ENCODE measurements at regions not wholly inside any gene's neighbourhood (a gene's known extent, or its start where the extent isn't known, plus 50 kb on each side); places are given as distances from the start of the nearest gene placed in this dataset.

DNA sequence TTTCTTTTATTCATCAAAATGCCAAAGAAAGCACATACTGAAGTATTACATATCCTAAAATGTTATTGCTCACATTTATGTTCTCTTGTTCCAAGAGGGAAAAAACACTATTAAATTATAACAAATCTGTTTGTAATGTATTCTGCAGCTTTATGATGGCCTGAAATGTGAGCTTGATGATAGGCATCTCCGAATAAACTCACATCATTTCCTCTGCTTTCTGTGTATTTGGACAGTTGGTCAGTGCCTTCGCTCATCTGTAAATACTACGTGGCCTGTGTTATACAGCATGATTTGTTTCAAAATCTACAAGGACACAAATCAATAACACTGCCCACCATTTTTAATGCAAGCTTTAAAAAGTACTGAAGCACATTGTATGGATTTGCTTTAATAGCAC is 672.8 kb upstream of the SYT4 start:
- Histone ChIP-seq H4K20me1 (ENCODE audit: low read depth) (no peaks in the 10 kb centered on the region), H3K4me1 (no peaks in the 10 kb centered on the region), H3K27me3 (no peaks in the 10 kb centered on the region), H3K27ac (no peak overlapping the region), H3K36me3 (no peaks in the 10 kb centered on the region), H3K4me2 (no peak overlapping the region), H3K79me2 (ENCODE audit: low read depth) (no peaks in the 10 kb centered on the region), H2AFZ (replicated peaks) (no peak overlapping the region), H3K9ac (no peak overlapping the region), H3F3A (ENCODE audit: low read depth) (no peaks in the 10 kb centered on the region), H3K9me3 (ENCODE audit: low read depth) (no peaks in the 10 kb centered on the region), H3K4me3 (no peak overlapping the region)
- TF ChIP-seq EZH2 (IDR thresholded peaks at IDR 0.05): no peak
- TF ChIP-seq, protein P1, sequence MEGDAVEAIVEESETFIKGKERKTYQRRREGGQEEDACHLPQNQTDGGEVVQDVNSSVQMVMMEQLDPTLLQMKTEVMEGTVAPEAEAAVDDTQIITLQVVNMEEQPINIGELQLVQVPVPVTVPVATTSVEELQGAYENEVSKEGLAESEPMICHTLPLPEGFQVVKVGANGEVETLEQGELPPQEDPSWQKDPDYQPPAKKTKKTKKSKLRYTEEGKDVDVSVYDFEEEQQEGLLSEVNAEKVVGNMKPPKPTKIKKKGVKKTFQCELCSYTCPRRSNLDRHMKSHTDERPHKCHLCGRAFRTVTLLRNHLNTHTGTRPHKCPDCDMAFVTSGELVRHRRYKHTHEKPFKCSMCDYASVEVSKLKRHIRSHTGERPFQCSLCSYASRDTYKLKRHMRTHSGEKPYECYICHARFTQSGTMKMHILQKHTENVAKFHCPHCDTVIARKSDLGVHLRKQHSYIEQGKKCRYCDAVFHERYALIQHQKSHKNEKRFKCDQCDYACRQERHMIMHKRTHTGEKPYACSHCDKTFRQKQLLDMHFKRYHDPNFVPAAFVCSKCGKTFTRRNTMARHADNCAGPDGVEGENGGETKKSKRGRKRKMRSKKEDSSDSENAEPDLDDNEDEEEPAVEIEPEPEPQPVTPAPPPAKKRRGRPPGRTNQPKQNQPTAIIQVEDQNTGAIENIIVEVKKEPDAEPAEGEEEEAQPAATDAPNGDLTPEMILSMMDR (IDR thresholded peaks at IDR 0.05): no peak
- no peak for TF ChIP-seq EZH2phosphoT487 (IDR thresholded peaks at IDR 0.05)
- H3K9me3 Mint-ChIP-seq: peaks cover 4% of the 10 kb centered on the region
- H3K36me3 Mint-ChIP-seq: no peaks in the 10 kb centered on the region
- no peak for DNase-seq (ENCODE audit: low spot score)
- no peak overlapping the region for H3K4me3 Mint-ChIP-seq
- H3K27me3 Mint-ChIP-seq (ENCODE audit: insufficient read depth, low read depth): no peaks in the 10 kb centered on the region
- no peak overlapping the region for H3K27ac Mint-ChIP-seq
- no peaks in the 10 kb centered on the region for H3K4me1 Mint-ChIP-seq

DNA sequence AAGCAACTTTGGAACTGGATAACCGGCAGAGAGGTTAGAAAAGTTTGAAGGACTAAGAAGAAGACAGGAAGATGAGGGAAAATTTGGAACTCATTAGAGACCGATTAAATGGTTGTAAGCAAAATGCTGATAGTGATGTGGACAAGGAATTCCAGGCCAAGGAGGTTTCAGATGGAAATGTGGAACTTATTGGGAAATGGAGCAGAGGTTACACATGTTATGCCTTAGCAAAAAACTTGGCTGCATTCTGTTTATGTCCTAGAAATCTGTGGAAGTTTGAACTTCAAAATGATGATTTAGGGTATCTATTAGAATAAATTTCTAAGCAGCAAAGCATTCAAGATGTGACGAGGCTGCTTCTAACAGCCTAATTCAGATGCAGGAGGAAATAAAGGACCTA is 675.1 kb upstream of the SYT4 start:
- H3K9me3 Mint-ChIP-seq: peaks cover 4% of the 10 kb centered on the region

DNA sequence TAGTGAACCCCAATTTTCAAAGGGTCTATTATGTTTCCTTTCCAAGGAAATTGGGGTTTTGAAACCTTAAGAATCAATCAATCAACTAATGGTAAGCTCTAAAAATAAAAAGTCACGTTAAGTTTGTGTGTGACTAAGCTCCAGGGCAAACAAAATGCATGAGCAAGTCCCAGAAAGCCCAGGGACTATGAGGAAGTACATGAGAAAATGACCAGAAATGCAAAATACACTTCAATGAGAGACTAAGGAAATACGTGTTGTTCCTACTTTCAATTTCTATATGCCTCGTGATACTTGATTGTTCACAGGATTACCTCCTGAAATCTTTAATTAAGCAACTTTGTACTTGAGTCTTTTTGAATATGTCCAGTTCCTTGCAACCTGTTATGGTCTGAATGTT is 684.4 kb upstream of the SYT4 start:
- H3K4me1 Mint-ChIP-seq: no peaks in the 10 kb centered on the region
- H3K9me3 ChIP-seq (ENCODE audit: low read depth): no peaks in the 10 kb centered on the region
- no peaks in the 10 kb centered on the region for H3K79me2 ChIP-seq (ENCODE audit: low read depth)
- H3K27ac Mint-ChIP-seq: no peak overlapping the region
- no peaks in the 10 kb centered on the region for H3K27me3 ChIP-seq
- H3F3A ChIP-seq (ENCODE audit: low read depth): no peaks in the 10 kb centered on the region
- H4K20me1 ChIP-seq (ENCODE audit: low read depth): no peaks in the 10 kb centered on the region
- no peak overlapping the region for H3K27ac ChIP-seq
- no peak overlapping the region for H3K4me3 Mint-ChIP-seq
- H3K9me3 Mint-ChIP-seq: no peaks in the 10 kb centered on the region
- DNase-seq (ENCODE audit: low spot score): no peak
- no peak overlapping the region for H3K4me3 ChIP-seq
- H3K9ac ChIP-seq: no peak overlapping the region
- no peaks in the 10 kb centered on the region for H3K36me3 ChIP-seq
- H3K4me2 ChIP-seq: no peak overlapping the region
- TF ChIP-seq EZH2phosphoT487 (IDR thresholded peaks at IDR 0.05) (no peak), EZH2 (IDR thresholded peaks at IDR 0.05) (no peak)
- TF ChIP-seq, protein P1 (IDR thresholded peaks at IDR 0.05): no peak
- no peaks in the 10 kb centered on the region for H3K27me3 Mint-ChIP-seq (ENCODE audit: insufficient read depth, low read depth)
- H3K4me1 ChIP-seq: no peaks in the 10 kb centered on the region
- H2AFZ ChIP-seq (replicated peaks): no peak overlapping the region
- H3K36me3 Mint-ChIP-seq: no peaks in the 10 kb centered on the region

More for the DNA sequence above, 675.1 kb upstream of the SYT4 start:
- no peak for DNase-seq (ENCODE audit: low spot score)
- no peak overlapping the region for H3K27ac Mint-ChIP-seq
- Histone ChIP-seq H3K4me1 (no peaks in the 10 kb centered on the region), H3F3A (ENCODE audit: low read depth) (no peaks in the 10 kb centered on the region), H4K20me1 (ENCODE audit: low read depth) (no peaks in the 10 kb centered on the region), H3K4me2 (no peak overlapping the region), H2AFZ (replicated peaks) (no peak overlapping the region), H3K4me3 (no peak overlapping the region), H3K27me3 (no peaks in the 10 kb centered on the region), H3K27ac (no peak overlapping the region), H3K36me3 (no peaks in the 10 kb centered on the region), H3K9ac (no peak overlapping the region), H3K9me3 (ENCODE audit: low read depth) (no peaks in the 10 kb centered on the region), H3K79me2 (ENCODE audit: low read depth) (no peaks in the 10 kb centered on the region)
- H3K36me3 Mint-ChIP-seq: no peaks in the 10 kb centered on the region
- H3K4me3 Mint-ChIP-seq: no peak overlapping the region
- TF ChIP-seq EZH2phosphoT487 (IDR thresholded peaks at IDR 0.05): no peak
- TF ChIP-seq, protein P1 (IDR thresholded peaks at IDR 0.05): no peak
- TF ChIP-seq EZH2 (IDR thresholded peaks at IDR 0.05): no peak
- H3K27me3 Mint-ChIP-seq (ENCODE audit: insufficient read depth, low read depth): no peaks in the 10 kb centered on the region
- H3K4me1 Mint-ChIP-seq: no peaks in the 10 kb centered on the region

Data from neural progenitor cell (in vitro differentiated cells).